Activated naive CD8-positive, alpha-beta T cell (primary cell): ENCODE measurements at regions not wholly inside any gene's neighbourhood (a gene's known extent, or its start where the extent isn't known, plus 50 kb on each side); places are given as distances from the start of the nearest gene placed in this dataset.
"Not testable (repeated sequence)": the region's sequence is repeated elsewhere in the genome, so short reads cannot be mapped to it uniquely, and the experiment has no call there.

Source experiments
- H3K27ac Mint-ChIP-seq: one replicate; pipeline ENCODE4 v1.8.0; 2021; ENCODE audit warnings: mixed read lengths
- H3K27me3 Mint-ChIP-seq: one replicate; pipeline ENCODE4 v1.8.0; 2021; ENCODE audit warnings: mixed read lengths
- H3K36me3 Mint-ChIP-seq: one replicate; pipeline ENCODE4 v1.8.0; 2021; ENCODE audit warnings: mixed read lengths
- H3K4me1 Mint-ChIP-seq: one replicate; pipeline ENCODE4 v1.8.0; 2021; ENCODE audit warnings: low read depth, mixed read lengths
- H3K4me3 Mint-ChIP-seq: one replicate; pipeline ENCODE4 v1.8.0; 2021; ENCODE audit warnings: mild to moderate bottlenecking, mixed read lengths
- H3K9me3 Mint-ChIP-seq: one replicate; pipeline ENCODE4 v1.8.0; 2021; ENCODE audit warnings: low read depth, mixed read lengths

DNA sequence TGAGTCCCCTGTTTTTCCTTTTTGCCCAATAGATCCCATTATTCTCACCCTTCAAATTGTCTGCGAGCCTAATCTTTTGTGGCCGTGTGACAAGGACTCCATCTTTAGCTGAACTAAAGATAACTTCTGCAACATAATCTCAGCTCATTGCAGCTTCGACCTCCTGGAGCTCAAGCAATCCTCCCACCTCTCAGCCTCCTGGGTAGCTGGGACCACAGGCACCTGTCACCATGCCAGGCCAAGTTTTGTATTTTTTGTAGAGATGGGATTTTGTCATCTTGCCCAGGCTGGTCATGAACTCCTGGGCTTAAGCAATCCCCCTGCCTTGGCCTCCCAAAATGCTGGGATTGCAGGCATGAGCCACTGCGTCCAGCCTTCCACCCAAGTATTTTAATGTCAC lies 161.0 kb downstream of the GJA1 start:
- Mint-ChIP-seq H3K27me3 (no peaks in the 10 kb centered on the region), H3K4me1 (no peaks in the 10 kb centered on the region), H3K4me3 (no peak overlapping the region), H3K36me3 (no peaks in the 10 kb centered on the region), H3K27ac (no peak overlapping the region), H3K9me3 (no peaks in the 10 kb centered on the region)

DNA sequence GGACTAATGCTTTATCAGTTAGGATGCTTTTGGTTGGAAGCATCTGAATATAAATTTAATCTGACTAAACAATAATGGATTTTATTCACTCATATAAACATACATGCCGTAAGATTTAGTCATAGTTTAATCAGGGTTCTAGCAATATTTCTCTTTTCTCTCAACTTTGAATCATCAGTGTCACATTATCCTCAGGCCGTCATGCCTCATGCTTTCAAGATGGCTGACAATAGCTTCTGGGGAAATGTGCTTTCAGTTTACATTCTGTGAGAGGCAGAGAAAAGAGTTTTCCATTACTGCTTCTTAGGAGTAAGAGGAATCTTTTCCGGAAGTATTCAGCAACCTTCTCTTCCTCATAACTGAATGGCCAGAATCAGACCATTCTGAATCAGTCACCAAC lies 162.2 kb downstream of the GJA1 start:
- Mint-ChIP-seq H3K4me1 (no peaks in the 10 kb centered on the region), H3K4me3 (no peak overlapping the region), H3K27ac (no peak overlapping the region), H3K27me3 (no peaks in the 10 kb centered on the region), H3K36me3 (no peaks in the 10 kb centered on the region), H3K9me3 (no peaks in the 10 kb centered on the region)

DNA sequence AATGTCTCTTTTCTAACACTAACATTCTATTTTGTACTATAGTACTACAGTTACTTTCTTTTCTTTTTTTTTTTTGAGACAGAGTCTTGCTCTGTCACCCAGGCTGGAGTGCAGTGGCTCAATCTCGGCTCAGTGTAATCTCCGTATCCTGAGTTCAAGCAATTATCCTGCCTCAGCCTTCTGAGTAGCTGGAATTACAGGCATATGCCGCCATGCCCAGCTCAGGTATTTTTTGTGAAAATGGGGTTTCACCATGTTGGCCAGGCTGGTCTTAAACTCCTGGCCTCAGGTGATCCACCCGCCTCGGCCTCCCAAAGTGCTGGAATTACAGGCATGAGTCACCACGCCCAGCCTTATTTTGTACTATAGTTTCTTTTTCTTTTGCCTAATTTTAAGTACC lies 163.9 kb downstream of the GJA1 start:
- not testable (repeated sequence) for H3K36me3 Mint-ChIP-seq, H3K27me3 Mint-ChIP-seq, H3K27ac Mint-ChIP-seq, H3K4me3 Mint-ChIP-seq, H3K4me1 Mint-ChIP-seq, H3K9me3 Mint-ChIP-seq

DNA sequence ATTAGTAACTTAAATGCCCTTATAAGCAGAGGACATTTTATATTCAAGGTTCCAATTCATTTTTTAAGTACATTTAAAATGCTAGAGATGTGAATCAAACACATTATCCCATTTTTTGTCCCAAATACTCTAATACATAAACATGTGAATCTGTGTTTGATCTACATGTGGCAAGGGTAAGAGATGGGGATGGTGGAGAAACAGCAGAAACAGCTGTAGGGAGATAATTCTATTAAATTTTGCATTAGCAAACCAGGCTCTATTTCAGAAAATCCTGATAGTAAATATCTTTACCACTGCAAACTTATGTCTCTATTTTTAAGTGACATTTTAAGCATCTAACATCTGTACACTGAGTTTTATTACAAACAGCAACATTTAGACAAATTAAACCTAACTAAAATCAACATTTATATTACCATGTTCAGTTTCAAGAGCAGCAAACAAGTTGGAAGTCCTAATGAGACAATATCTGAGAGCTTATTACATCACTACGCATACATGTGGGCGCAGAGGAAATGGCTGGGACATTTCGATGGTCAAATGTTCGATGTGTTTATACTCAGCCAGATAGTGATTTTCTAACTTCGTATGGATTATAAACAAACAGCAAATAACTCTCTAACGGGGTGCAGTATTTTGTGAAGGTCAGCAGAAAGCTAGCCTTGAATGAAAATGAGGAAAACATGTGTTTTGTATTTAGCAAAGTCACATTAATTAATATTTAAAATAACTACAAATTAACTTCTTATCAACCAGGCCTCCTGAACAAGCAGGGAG lies 165.1 kb downstream of the GJA1 start:
- H3K36me3 Mint-ChIP-seq = no peaks in the 10 kb centered on the region
- H3K27me3 Mint-ChIP-seq = no peaks in the 10 kb centered on the region
- H3K4me1 Mint-ChIP-seq = no peaks in the 10 kb centered on the region
- H3K4me3 Mint-ChIP-seq = no peak overlapping the region
- H3K27ac Mint-ChIP-seq = no peak overlapping the region
- H3K9me3 Mint-ChIP-seq = no peaks in the 10 kb centered on the region

DNA sequence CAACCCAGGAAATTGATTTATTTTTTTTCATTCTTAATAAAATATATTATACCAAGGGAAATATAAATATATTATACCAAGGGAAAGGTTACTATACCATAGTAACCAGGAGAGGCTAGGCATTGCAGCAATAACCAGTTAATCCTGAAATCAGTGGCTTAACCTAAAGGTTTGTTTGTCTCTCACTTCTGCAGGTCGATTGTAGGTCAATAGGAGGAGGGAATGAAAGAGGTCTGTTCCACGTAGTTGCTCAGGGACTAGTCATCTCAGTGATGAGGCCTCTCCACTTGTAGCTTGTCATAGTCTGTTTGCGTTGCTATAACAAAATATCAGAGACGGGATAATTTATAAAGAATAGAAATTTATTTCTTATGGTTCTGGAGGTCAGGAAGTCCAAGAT lies 168.0 kb downstream of the GJA1 start:
- Mint-ChIP-seq H3K4me1 (no peaks in the 10 kb centered on the region), H3K36me3 (no peaks in the 10 kb centered on the region), H3K9me3 (no peaks in the 10 kb centered on the region), H3K27ac (no peak overlapping the region), H3K27me3 (no peaks in the 10 kb centered on the region), H3K4me3 (no peak overlapping the region)

DNA sequence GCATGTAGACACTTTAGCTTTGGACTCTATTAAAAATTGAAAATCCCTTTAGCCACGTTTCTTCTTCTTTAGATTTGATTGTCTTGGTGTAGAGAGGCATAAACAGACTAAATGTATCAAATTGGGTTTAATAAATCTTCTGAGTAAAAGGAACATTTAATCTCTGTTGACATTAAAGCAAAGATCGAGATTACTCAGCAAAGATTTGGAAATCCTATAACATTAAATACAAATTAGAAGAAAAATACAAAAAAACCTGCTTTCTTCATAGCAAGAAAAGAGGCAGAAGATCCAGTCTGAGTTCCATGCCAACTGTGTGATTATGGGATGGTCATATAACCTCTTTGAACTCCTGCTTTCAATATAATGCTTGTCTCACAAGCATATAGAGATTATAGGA lies 172.3 kb downstream of the GJA1 start:
- Mint-ChIP-seq H3K9me3 (no peaks in the 10 kb centered on the region), H3K27ac (no peak overlapping the region), H3K36me3 (no peaks in the 10 kb centered on the region), H3K4me3 (no peak overlapping the region), H3K27me3 (no peaks in the 10 kb centered on the region), H3K4me1 (no peaks in the 10 kb centered on the region)

DNA sequence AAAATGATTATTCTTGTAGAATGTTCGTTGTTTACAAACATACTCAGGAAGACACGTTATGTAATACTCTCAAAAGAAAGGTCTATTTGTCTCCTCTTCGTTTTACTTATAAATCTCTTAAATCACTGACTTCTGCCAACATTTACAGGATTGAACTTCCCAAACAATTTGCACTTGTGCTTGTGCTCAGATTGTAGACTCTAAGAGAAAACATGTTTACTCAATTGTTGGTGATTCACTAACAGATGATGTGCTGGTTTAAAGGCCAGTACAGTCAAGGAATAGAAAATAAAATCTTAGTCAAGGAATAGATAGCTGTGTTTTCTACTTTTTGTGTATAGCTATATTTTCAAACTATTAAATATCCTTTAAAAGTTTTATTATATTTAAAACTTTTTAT lies 172.8 kb downstream of the GJA1 start:
- H3K9me3 Mint-ChIP-seq = no peaks in the 10 kb centered on the region
- no peak overlapping the region for H3K4me3 Mint-ChIP-seq
- H3K36me3 Mint-ChIP-seq = no peaks in the 10 kb centered on the region
- H3K27me3 Mint-ChIP-seq = no peaks in the 10 kb centered on the region
- H3K27ac Mint-ChIP-seq = no peak overlapping the region
- H3K4me1 Mint-ChIP-seq = no peaks in the 10 kb centered on the region

DNA sequence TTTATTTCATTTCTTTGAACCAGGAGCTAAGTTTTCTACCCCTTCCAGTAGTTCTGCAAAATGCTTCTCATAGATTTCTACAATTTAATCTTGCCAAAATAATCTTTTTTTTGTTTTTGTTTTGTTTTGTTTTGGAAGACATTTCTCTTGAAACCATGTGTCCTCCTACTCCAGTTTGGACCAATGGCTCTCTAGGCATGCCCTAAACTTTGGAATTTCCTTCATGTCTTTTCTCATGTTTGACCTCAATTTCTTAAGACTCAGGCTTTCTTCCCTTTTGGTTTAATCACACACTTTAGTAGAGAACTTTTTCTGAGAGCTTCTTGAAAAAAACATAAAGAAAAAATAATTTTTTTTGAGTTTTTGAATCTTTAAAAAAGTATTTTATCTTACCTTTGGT lies 173.8 kb downstream of the GJA1 start:
- H3K27ac Mint-ChIP-seq = no peak overlapping the region
- H3K27me3 Mint-ChIP-seq = peaks cover 1% of the 10 kb centered on the region
- H3K36me3 Mint-ChIP-seq = peaks cover 2% of the 10 kb centered on the region
- H3K4me3 Mint-ChIP-seq = no peak overlapping the region
- H3K9me3 Mint-ChIP-seq = no peaks in the 10 kb centered on the region
- no peaks in the 10 kb centered on the region for H3K4me1 Mint-ChIP-seq

DNA sequence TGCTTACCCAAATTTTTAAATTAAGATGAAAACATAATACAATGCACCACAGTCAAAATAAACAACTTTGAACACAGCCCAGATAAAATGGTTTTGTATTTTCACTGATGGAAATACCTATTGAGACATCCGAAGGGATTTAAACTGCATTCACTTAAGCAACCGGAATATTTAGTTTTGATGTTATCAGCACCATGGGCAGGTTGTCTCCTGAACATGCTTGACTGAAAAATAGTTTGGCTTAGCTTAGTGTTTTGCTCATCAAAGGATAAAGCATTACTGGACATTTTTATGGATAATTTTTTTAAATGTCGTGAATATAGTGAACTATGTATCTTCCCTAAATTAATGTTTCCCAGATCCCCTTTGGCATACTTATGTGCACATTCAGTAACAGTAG lies 177.5 kb downstream of the GJA1 start:
- no peak overlapping the region for H3K27ac Mint-ChIP-seq
- no peaks in the 10 kb centered on the region for H3K9me3 Mint-ChIP-seq
- H3K27me3 Mint-ChIP-seq = peaks cover 2% of the 10 kb centered on the region
- no peaks in the 10 kb centered on the region for H3K4me1 Mint-ChIP-seq
- peaks cover 3% of the 10 kb centered on the region for H3K36me3 Mint-ChIP-seq
- H3K4me3 Mint-ChIP-seq = no peak overlapping the region

DNA sequence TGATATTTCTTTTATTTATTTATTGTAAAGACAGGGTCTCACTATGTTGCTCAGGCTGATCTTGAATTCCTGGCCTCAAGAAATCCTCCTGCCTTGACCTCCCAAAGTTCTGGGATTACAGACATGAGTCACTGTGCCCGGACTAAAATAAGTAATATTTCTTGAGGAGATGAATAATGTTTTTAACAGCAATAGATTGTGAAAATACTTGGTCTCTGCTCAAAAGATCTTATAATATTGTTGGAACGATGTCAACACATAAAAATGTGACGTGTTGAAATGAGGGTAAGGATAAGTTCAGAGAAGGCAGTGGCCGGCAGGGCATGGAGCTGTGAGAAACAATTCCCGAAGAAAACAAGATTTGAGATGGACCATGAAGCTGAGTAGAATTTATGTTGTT lies 178.7 kb downstream of the GJA1 start:
- H3K27me3 Mint-ChIP-seq = peaks cover 2% of the 10 kb centered on the region
- H3K4me3 Mint-ChIP-seq = no peak overlapping the region
- no peaks in the 10 kb centered on the region for H3K9me3 Mint-ChIP-seq
- H3K4me1 Mint-ChIP-seq = no peaks in the 10 kb centered on the region
- H3K27ac Mint-ChIP-seq = no peak overlapping the region
- peaks cover 3% of the 10 kb centered on the region for H3K36me3 Mint-ChIP-seq

DNA sequence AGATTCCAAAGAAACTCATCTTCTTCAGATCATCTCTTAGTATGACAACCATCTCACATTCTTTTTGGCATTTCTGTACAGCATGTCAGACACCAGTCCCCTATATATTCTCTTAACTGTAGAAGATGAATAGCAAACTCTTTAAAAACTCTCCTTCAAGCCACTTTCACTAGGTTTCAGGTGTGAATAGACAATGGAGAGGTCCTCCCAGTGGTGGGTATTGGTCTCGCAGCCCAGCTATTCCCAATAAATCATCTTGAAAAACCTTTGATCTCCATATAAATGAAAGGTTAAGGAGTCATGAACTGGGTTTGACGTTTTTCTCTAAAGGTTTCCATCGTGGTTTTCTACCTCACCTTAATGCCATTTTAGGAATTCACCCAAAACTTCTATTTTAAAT lies 180.0 kb downstream of the GJA1 start:
- Mint-ChIP-seq H3K9me3 (no peaks in the 10 kb centered on the region), H3K36me3 (peaks cover 3% of the 10 kb centered on the region), H3K27me3 (peaks cover 2% of the 10 kb centered on the region), H3K4me1 (no peaks in the 10 kb centered on the region), H3K27ac (no peak overlapping the region), H3K4me3 (no peak overlapping the region)

DNA sequence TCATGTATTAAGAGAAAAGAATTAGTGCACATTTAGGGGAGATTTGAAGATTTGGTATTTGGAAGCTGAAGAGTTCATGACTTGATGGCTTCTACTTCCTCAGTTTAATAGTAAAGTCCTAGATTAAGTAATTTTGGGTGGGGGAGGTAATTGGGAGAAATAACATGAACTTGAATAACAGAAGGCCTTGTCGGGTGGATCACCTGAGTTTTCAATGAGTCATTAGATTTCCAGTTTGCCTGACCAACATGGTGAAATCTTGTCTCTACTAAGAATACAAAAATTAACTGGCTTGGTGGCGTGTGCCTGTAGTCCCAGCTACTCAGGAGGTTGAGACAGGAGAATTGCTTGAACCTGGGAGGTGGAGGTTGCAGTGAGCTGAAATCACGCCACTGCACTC lies 181.0 kb downstream of the GJA1 start:
- Mint-ChIP-seq H3K36me3 (peaks cover 3% of the 10 kb centered on the region), H3K27ac (no peak overlapping the region), H3K4me3 (no peak overlapping the region), H3K4me1 (no peaks in the 10 kb centered on the region), H3K27me3 (peaks cover 2% of the 10 kb centered on the region), H3K9me3 (no peaks in the 10 kb centered on the region)

DNA sequence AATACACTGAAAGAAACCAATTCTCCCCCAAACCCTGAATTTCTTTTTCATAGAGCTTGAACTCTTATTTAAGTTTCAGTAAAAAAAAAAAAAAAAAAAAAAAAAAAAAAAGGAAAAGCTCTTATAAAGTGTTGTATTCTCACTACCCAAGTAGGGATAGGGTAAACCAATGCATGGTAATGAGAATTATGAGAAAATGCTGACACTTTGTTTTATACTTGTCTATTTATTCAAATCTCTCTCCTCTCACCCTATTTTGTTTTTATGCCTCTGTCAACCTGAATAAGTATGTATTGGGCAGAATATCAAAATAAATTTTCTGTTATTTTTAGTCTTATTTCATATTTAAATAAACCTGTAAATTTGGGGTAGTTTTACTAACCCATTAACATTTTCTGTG lies 181.9 kb downstream of the GJA1 start:
- no peaks in the 10 kb centered on the region for H3K4me1 Mint-ChIP-seq
- H3K27me3 Mint-ChIP-seq = peaks cover 2% of the 10 kb centered on the region
- H3K36me3 Mint-ChIP-seq = peaks cover 3% of the 10 kb centered on the region
- no peak overlapping the region for H3K27ac Mint-ChIP-seq
- no peaks in the 10 kb centered on the region for H3K9me3 Mint-ChIP-seq
- no peak overlapping the region for H3K4me3 Mint-ChIP-seq

DNA sequence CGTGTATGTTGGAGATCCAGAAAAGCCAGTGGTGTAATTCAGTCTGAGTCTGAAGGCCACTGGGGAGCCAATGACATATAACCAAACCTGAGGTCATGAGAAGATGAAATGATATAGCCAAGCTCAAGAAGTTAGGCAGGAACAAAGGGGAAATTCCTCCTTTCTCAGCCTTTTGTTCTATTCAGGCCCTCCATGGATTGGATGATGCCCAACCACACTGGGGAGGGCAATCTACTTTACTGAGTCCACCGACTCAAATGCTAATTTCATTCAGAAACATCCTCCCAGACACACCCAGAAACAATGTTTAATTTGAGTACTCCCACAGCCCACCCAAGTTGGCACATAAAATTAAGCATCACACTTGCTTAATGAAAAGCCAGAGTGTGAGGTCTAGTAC lies 183.6 kb downstream of the GJA1 start:
- peaks cover 3% of the 10 kb centered on the region for H3K36me3 Mint-ChIP-seq
- H3K9me3 Mint-ChIP-seq = no peaks in the 10 kb centered on the region
- no peak overlapping the region for H3K4me3 Mint-ChIP-seq
- peaks cover 2% of the 10 kb centered on the region for H3K27me3 Mint-ChIP-seq
- no peaks in the 10 kb centered on the region for H3K4me1 Mint-ChIP-seq
- no peak overlapping the region for H3K27ac Mint-ChIP-seq

DNA sequence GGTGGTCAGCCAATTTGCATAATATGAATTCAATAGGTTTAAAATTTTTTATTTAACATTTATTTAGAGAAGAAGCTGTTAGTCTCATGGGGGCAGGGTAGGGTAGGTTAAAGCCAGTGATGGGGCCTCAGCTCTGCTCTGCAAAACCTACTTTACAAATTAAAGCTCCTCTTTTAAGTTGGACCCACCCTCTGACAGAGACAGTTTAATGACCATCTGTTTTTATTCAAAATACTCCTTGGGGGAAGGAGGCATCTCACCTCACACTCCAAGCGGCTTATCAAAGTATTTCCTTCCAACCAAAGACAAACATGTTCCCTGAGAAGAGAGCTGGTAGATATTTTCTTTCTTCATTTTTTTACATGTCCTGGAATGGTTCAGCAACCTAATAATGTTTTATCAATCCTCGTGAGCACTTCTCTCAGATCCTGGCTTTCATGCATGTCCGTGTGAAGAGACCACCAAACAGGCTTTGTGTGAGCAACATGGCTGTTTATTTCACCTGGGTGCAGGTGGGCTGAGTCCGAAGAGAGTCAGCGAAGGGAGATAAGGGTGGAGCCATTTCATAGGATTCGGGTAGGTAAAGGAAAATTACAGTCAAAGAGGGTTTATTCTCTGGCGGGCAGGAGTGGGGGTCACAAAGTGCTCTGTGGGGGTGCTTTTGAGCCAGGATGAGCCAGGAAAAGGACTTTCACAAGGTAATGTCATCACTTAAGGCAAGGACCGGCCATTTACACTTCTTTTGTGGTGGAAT lies 184.7 kb downstream of the GJA1 start:
- Mint-ChIP-seq H3K36me3 (no peaks in the 10 kb centered on the region), H3K4me1 (no peaks in the 10 kb centered on the region), H3K27me3 (no peaks in the 10 kb centered on the region), H3K4me3 (no peak overlapping the region), H3K27ac (no peak overlapping the region), H3K9me3 (no peaks in the 10 kb centered on the region)

DNA sequence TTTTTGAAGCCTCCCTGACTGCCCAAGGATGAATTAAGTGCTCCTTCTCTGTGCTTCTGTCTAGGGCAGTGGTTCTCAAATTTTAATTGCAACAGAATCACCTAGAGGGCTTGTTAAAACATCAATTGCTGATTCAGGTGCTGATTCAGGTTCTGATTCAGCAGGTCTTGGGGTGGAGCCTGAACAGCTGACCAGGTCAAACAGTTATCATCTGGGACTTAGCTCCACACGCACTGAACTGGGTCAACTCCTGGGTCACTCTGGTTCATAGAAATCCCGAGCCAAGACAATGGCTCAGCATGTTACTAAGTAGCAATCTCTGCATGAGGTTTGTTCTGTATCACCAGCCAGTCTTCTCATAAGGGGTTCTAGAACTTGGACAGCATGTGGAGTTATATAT lies 192.3 kb downstream of the GJA1 start:
- H3K4me1 Mint-ChIP-seq = no peaks in the 10 kb centered on the region
- no peak overlapping the region for H3K4me3 Mint-ChIP-seq
- no peak overlapping the region for H3K27ac Mint-ChIP-seq
- no peaks in the 10 kb centered on the region for H3K27me3 Mint-ChIP-seq
- peaks cover 10% of the 10 kb centered on the region for H3K36me3 Mint-ChIP-seq
- H3K9me3 Mint-ChIP-seq = peaks cover 18% of the 10 kb centered on the region
